ENCODE measurements at regions not wholly inside any gene's neighbourhood (a gene's known extent, or its start where the extent isn't known, plus 50 kb on each side); places are given as distances from the start of the nearest gene placed in this dataset.

DNA sequence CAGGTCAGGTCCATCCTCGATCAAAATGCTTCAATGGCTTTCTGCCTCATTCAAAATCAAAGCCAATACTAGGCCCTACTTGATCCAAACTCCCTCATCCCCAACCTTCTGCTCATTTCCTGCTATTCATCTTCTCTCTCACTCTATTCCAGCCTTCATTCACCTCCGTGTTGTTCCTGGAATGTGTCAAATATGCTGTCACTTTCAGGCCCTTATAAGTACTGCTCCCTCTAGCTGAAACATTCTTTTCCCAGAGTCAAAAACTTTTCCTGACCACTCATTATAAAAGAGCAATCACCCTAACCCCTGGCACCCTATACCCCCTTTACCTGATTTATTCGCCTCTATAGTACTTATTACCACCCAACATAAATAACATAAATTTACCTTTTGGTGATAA lies 303.7 kb upstream of the PMFBP1 start:
- TF ChIP-seq, protein P1, sequence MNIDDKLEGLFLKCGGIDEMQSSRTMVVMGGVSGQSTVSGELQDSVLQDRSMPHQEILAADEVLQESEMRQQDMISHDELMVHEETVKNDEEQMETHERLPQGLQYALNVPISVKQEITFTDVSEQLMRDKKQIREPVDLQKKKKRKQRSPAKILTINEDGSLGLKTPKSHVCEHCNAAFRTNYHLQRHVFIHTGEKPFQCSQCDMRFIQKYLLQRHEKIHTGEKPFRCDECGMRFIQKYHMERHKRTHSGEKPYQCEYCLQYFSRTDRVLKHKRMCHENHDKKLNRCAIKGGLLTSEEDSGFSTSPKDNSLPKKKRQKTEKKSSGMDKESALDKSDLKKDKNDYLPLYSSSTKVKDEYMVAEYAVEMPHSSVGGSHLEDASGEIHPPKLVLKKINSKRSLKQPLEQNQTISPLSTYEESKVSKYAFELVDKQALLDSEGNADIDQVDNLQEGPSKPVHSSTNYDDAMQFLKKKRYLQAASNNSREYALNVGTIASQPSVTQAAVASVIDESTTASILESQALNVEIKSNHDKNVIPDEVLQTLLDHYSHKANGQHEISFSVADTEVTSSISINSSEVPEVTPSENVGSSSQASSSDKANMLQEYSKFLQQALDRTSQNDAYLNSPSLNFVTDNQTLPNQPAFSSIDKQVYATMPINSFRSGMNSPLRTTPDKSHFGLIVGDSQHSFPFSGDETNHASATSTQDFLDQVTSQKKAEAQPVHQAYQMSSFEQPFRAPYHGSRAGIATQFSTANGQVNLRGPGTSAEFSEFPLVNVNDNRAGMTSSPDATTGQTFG (tag by site-specific recombination; IDR thresholded peaks at IDR 0.05; ENCODE audit: borderline replicate concordance), result no peak
- TF ChIP-seq, protein P2, sequence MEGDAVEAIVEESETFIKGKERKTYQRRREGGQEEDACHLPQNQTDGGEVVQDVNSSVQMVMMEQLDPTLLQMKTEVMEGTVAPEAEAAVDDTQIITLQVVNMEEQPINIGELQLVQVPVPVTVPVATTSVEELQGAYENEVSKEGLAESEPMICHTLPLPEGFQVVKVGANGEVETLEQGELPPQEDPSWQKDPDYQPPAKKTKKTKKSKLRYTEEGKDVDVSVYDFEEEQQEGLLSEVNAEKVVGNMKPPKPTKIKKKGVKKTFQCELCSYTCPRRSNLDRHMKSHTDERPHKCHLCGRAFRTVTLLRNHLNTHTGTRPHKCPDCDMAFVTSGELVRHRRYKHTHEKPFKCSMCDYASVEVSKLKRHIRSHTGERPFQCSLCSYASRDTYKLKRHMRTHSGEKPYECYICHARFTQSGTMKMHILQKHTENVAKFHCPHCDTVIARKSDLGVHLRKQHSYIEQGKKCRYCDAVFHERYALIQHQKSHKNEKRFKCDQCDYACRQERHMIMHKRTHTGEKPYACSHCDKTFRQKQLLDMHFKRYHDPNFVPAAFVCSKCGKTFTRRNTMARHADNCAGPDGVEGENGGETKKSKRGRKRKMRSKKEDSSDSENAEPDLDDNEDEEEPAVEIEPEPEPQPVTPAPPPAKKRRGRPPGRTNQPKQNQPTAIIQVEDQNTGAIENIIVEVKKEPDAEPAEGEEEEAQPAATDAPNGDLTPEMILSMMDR (tag by site-specific recombination; IDR thresholded peaks at IDR 0.05), result no peak
- TF ChIP-seq ZNF37A (tag by site-specific recombination; IDR thresholded peaks at IDR 0.05) (no peak), SETDB1 (IDR thresholded peaks at IDR 0.05; ENCODE audit: insufficient read length, low read length) (no peak), ZNF292 (tag by site-specific recombination; IDR thresholded peaks at IDR 0.05; ENCODE audit: borderline replicate concordance, low read depth) (no peak), ZNF423 (tag by site-specific recombination; IDR thresholded peaks at IDR 0.05) (no peak), ZNF174 (tag by site-specific recombination; IDR thresholded peaks at IDR 0.05) (no peak), YY1 (tag by site-specific recombination; IDR thresholded peaks at IDR 0.05) (no peak), ZNF701 (tag by site-specific recombination; IDR thresholded peaks at IDR 0.05) (no peak), ZNF114 (tag by site-specific recombination; IDR thresholded peaks at IDR 0.05) (no peak)
- TF ChIP-seq, protein P3, sequence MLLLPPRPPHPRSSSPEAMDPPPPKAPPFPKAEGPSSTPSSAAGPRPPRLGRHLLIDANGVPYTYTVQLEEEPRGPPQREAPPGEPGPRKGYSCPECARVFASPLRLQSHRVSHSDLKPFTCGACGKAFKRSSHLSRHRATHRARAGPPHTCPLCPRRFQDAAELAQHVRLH (tag by site-specific recombination; IDR thresholded peaks at IDR 0.05), result no peak
- TF ChIP-seq, protein P4, sequence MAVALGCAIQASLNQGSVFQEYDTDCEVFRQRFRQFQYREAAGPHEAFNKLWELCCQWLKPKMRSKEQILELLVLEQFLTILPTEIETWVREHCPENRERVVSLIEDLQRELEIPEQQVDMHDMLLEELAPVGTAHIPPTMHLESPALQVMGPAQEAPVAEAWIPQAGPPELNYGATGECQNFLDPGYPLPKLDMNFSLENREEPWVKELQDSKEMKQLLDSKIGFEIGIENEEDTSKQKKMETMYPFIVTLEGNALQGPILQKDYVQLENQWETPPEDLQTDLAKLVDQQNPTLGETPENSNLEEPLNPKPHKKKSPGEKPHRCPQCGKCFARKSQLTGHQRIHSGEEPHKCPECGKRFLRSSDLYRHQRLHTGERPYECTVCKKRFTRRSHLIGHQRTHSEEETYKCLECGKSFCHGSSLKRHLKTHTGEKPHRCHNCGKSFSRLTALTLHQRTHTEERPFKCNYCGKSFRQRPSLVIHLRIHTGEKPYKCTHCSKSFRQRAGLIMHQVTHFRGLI (tag by site-specific recombination; IDR thresholded peaks at IDR 0.05), result no peak
